A549 (cell line): ENCODE measurements at regions not wholly inside any gene's neighbourhood (a gene's known extent, or its start where the extent isn't known, plus 50 kb on each side); places are given as distances from the start of the nearest gene placed in this dataset.
A peak's percentile ranks its signal among the peaks of the same experiment; 100 is the strongest.

Experiments used
- ATAC-seq, 2 experiments: fragments of 200-7000 bp in 1 of 2; fragments of >200 bp in 1 of 2; cut with Nextera tagmentation in 1 of 2; cut with Tn5 transposase in 1 of 2; 3 replicates each; pipeline versions ENCODE4 v1.8.0 to v1.9.1; 2018 to 2020; ENCODE audit warnings: mild to moderate bottlenecking in 1 of 2, moderate library complexity in 1 of 2
- CTCF ChIA-PET: fragments of 300-600 bp; sonication (Branson Sonifier 250); formaldehyde crosslinking; extraction: SDS; loops from one replicate; lab custom pipeline; 2021; ENCODE audit warnings: antibody characterized with exemption, inconsistent platforms; lab: Yijun Ruan, JAX
- POLR2A ChIA-PET: fragments of 350-600 bp; formaldehyde crosslinking; extraction: SDS; loops from one replicate; lab custom pipeline; 2021; ENCODE audit warnings: antibody characterized with exemption, inconsistent platforms; lab: Yijun Ruan, JAX
- DNase-seq, 2 experiments: peaks; one replicate each; pipeline versions ENCODE4 v3.0.0 to v3.0.0-alpha.2; 2011 to 2016; ENCODE audit warnings: low read depth in 1 of 2, low spot score in 1 of 2
- FAIRE-seq: peaks from 2 replicates; lab custom pipeline; 2011; peaks lifted over from hg19 to GRCh38; lab: Jason Lieb, UNC
- H3K27ac ChIP-seq, 2 experiments: fragments of >200 bp; sonication (Bioruptor Twin); formaldehyde crosslinking; 3 replicates each; pipeline ENCODE4 v1.5.1; 2016 to 2017
- H3K4me1 ChIP-seq: fragments of >200 bp; sonication (Bioruptor Twin); formaldehyde crosslinking; 3 replicates; pipeline ENCODE4 v1.6.1; 2016
- H3K4me2 ChIP-seq: fragments of >200 bp; sonication (Bioruptor Twin); formaldehyde crosslinking; 3 replicates; pipeline ENCODE4 v1.6.1; 2016
- H3K4me3 ChIP-seq: fragments of >200 bp; sonication (Bioruptor Twin); formaldehyde crosslinking; 3 replicates; pipeline ENCODE4 v1.5.1; 2016
- H3K9me3 ChIP-seq: fragments of >200 bp; sonication (Bioruptor Twin); formaldehyde crosslinking; 3 replicates; pipeline ENCODE4 v1.6.1; 2016
- CHD4 ChIP-seq: fragments of 200-600 bp; sonication (generic); IDR thresholded peaks from 2 replicates; pipeline ENCODE4 v1.6.1; 2016; ENCODE audit warnings: antibody characterized with exemption, mild to moderate bottlenecking, borderline replicate concordance
- EHF ChIP-seq: fragments of 250-450 bp; sonication (Bioruptor Pico); IDR thresholded peaks from 2 replicates; pipeline ENCODE4 v1.5.0; 2020; ENCODE audit warnings: mild to moderate bottlenecking
- FOSB ChIP-seq: fragments of 250-450 bp; sonication (Bioruptor Pico); IDR thresholded peaks from 2 replicates; pipeline ENCODE4 v1.5.0; 2020; ENCODE audit warnings: mild to moderate bottlenecking, moderate library complexity
- FOSL2 ChIP-seq, 2 experiments: fragments of 450-650 bp in 1 of 2; fragments of >200 bp in 1 of 2; sonication (Bioruptor Twin) in 1 of 2; formaldehyde crosslinking; IDR thresholded peaks; 2 replicates each; pipeline versions ENCODE4 v1.5.0 to v1.6.1; 2016 to 2020; ENCODE audit warnings: mild to moderate bottlenecking in 1 of 2, moderate library complexity in 1 of 2
- HDAC2 ChIP-seq: fragments of 200-600 bp; sonication (generic); IDR thresholded peaks from 2 replicates; pipeline ENCODE4 v1.6.1; 2016
- HOXA7 ChIP-seq: fragments of 250-450 bp; sonication (Bioruptor Pico); IDR thresholded peaks from 2 replicates; pipeline ENCODE4 v1.5.0; 2020; ENCODE audit warnings: mild to moderate bottlenecking, moderate library complexity
- JUNB ChIP-seq: fragments of >200 bp; sonication (Bioruptor Twin); formaldehyde crosslinking; IDR thresholded peaks from 2 replicates; pipeline ENCODE4 v1.6.1; 2016
- MAFK ChIP-seq: fragments of 450-650 bp; IDR thresholded peaks from 2 replicates; pipeline ENCODE4 v1.6.1; 2014; ENCODE audit not compliant: partially characterized antibody
- MAZ ChIP-seq: fragments of 150-350 bp; IDR thresholded peaks from 2 replicates; pipeline ENCODE4 v1.6.1; 2014; ENCODE audit warnings: antibody characterized with exemption, low read depth, low read length, borderline replicate concordance
- NPAS2 ChIP-seq: fragments of 250-450 bp; sonication (Bioruptor Pico); IDR thresholded peaks from 2 replicates; pipeline ENCODE4 v1.8.0; 2022; ENCODE audit warnings: mild to moderate bottlenecking, moderate library complexity, borderline replicate concordance
- POLR2A ChIP-seq: IDR thresholded peaks from 2 replicates; pipeline ENCODE4 v1.6.1; 2012; ENCODE audit warnings: mild to moderate bottlenecking, low read length
- POLR2AphosphoS2 ChIP-seq: conservative IDR thresholded peaks from 2 replicates; pipeline ENCODE4 v1.6.1; 2012; ENCODE audit warnings: low read length, improper control_type of control experiment, inconsistent platforms
- RFX5 ChIP-seq: fragments of 450-650 bp; IDR thresholded peaks from 2 replicates; pipeline ENCODE4 v1.7.1; 2014; ENCODE audit warnings: antibody characterized with exemption, mild to moderate bottlenecking, moderate library complexity
- TFCP2L1 ChIP-seq: fragments of 250-450 bp; sonication (Bioruptor Pico); IDR thresholded peaks from 2 replicates; pipeline ENCODE4 v1.5.0; 2021; ENCODE audit warnings: mild to moderate bottlenecking
- TP53 ChIP-seq: fragments of 250-450 bp; sonication (Bioruptor Pico); IDR thresholded peaks from 2 replicates; pipeline ENCODE4 v1.5.0; 2021; ENCODE audit warnings: mild to moderate bottlenecking, moderate library complexity
- ZFP36 ChIP-seq: fragments of 450-650 bp; IDR thresholded peaks from 2 replicates; pipeline ENCODE4 v1.6.1; 2014; ENCODE audit warnings: borderline replicate concordance; ENCODE audit not compliant: partially characterized antibody
- ZNF302 ChIP-seq: fragments of 250-450 bp; sonication (Bioruptor Pico); IDR thresholded peaks from 2 replicates; pipeline ENCODE4 v1.9.0; 2021; ENCODE audit warnings: inconsistent platforms, mild to moderate bottlenecking, moderate library complexity
- ZSCAN20 ChIP-seq: fragments of 250-450 bp; sonication (Bioruptor Pico); IDR thresholded peaks from 2 replicates; pipeline ENCODE4 v1.8.0; 2022; ENCODE audit warnings: mild to moderate bottlenecking, moderate library complexity
- WGBS: methylation state at CpG from one replicate; pipeline ENCODE4 v1.1.6; 2017; ENCODE audit errors: missing lambda C conversion rate; 5-methylcytosine and 5-hydroxymethylcytosine counted together
- TF ChIP-seq, protein P1 (sequence below): fragments of >200 bp; sonication (Bioruptor Twin); formaldehyde crosslinking; IDR thresholded peaks from 2 replicates; pipeline ENCODE4 v1.6.1; 2016
- TF ChIP-seq, protein P2 (sequence below): fragments of 150-350 bp; IDR thresholded peaks from 2 replicates; pipeline ENCODE4 v1.6.1; 2014; ENCODE audit warnings: low read depth, mild to moderate bottlenecking, low read length
- TF ChIP-seq, protein P3 (sequence below): fragments of 250-450 bp; sonication (Bioruptor Pico); IDR thresholded peaks from 2 replicates; pipeline ENCODE4 v1.5.0; 2020; ENCODE audit warnings: low read depth, mild to moderate bottlenecking, moderate library complexity
- TF ChIP-seq, protein P4 (sequence below): fragments of >200 bp; sonication (Bioruptor Twin); formaldehyde crosslinking; IDR thresholded peaks from 3 replicates; pipeline ENCODE4 v1.5.1; 2016
- TF ChIP-seq, protein P5 (sequence below): fragments of 200-600 bp; sonication (generic); IDR thresholded peaks from 2 replicates; pipeline ENCODE4 v1.6.1; 2016; ENCODE audit warnings: antibody characterized with exemption, mild to moderate bottlenecking, moderate library complexity

DNA sequence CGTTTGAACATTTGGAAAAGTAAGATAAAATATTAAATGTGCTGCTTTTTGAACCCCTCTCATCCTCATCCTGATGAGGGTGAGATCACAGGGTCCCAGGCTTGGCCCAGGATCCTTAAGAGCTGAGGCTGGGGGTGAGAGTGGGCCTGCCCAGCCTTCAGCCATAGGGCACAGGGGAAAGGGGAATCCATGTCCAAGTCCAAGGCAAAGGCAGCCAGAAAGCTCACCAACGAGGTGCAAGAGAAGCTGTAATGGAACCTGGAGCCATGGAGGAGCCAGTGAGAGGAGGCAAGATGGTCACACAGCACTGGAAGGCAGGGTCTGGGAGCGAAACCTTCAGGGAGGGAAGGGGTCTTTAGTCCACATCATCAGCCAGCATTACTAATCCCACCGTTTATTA lies 191.9 kb downstream of the RRAGC start:
- H3K27ac ChIP-seq: no peak overlapping the region
- DNase-seq (no peak), ATAC-seq (no peak), FAIRE-seq (no peak)
- H3K4me2 ChIP-seq: no peak overlapping the region
- H3K4me3 ChIP-seq: no peak overlapping the region
- 0% methylated on average over 4 of the region's 4 CpGs for WGBS
- H3K4me1 ChIP-seq: no peaks in the 10 kb centered on the region
- H3K9me3 ChIP-seq: no peaks in the 10 kb centered on the region
- TF ChIP-seq CHD4: no peak
- TF ChIP-seq HOXA7 (CRISPR knock-in tag): no peak
- no peak for TF ChIP-seq TFCP2L1 (CRISPR knock-in tag)
- TF ChIP-seq, protein P1, sequence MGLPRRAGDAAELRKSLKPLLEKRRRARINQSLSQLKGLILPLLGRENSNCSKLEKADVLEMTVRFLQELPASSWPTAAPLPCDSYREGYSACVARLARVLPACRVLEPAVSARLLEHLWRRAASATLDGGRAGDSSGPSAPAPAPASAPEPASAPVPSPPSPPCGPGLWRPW: no peak
- TF ChIP-seq, protein P2, sequence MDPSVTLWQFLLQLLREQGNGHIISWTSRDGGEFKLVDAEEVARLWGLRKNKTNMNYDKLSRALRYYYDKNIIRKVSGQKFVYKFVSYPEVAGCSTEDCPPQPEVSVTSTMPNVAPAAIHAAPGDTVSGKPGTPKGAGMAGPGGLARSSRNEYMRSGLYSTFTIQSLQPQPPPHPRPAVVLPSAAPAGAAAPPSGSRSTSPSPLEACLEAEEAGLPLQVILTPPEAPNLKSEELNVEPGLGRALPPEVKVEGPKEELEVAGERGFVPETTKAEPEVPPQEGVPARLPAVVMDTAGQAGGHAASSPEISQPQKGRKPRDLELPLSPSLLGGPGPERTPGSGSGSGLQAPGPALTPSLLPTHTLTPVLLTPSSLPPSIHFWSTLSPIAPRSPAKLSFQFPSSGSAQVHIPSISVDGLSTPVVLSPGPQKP: no peak
- CTCF ChIA-PET: no interaction called here
- POLR2A ChIA-PET: no interaction called here

DNA sequence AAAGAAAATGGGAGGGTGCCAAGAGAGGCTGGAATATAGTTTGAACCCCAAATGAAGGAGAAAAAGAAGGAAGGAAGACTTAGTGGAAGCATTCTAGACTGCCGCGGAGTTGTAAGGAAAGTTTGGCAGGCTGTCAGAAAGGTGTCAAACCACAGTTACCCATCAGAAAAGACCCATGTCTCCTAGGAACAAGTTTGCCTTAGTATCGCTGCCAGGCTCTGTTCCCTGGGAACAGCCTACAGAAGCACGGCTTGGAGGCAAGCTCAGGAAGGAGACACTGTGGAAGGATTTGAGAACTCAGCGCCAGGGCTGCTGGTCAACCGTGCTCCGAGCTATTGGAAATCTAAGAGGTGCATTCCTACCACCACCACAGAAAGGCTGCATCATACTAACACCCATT lies 197.4 kb downstream of the RRAGC start:
- no peak overlapping the region for H3K4me3 ChIP-seq
- H3K27ac ChIP-seq: no peak overlapping the region
- TF ChIP-seq, protein P3, sequence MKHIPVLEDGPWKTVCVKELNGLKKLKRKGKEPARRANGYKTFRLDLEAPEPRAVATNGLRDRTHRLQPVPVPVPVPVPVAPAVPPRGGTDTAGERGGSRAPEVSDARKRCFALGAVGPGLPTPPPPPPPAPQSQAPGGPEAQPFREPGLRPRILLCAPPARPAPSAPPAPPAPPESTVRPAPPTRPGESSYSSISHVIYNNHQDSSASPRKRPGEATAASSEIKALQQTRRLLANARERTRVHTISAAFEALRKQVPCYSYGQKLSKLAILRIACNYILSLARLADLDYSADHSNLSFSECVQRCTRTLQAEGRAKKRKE (CRISPR knock-in tag): no peak
- TF ChIP-seq ZNF302: no peak
- CTCF ChIA-PET: no interaction called here
- POLR2A ChIA-PET: no interaction called here
- ATAC-seq (no peak), DNase-seq (no peak), FAIRE-seq (no peak)
- 16% methylated on average over 7 of the region's 7 CpGs for WGBS
- H3K9me3 ChIP-seq: peaks cover 4% of the 10 kb centered on the region; the same call in 1 of the 3 replicates
- H3K4me1 ChIP-seq: no peaks in the 10 kb centered on the region
- H3K4me2 ChIP-seq: no peak overlapping the region

DNA sequence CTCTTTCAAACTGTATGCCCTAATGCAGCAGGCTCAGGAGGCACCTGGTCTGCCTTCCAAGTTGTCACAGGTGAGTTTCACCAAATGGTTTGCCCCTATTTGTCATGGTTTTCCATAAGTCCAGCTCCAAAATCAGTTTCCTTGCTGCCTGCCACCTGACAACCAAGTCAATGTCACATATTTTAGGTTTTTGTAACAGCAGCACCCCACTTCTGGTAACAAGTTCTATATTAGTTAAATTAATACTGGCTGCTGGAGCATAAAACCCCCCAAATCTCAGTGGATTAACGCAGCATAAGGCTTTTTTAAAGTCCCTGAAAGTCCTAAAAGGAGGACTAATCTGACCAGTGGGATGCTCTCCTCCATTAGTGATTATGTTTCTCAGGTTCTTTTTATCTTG lies 200.7 kb downstream of the RRAGC start:
- Histone ChIP-seq H3K4me3 (no peak overlapping the region), H3K4me2 (no peak overlapping the region), H3K9me3 (peaks cover 4% of the 10 kb centered on the region; the same call in 1 of the 3 replicates), H3K4me1 (no peaks in the 10 kb centered on the region), H3K27ac (no peak overlapping the region)
- POLR2A ChIA-PET: no interaction called here
- 0% methylated on average over 1 of the region's 1 CpG for WGBS
- no peak for TF ChIP-seq MAFK
- TF ChIP-seq JUNB: no peak
- TF ChIP-seq ZSCAN20 (CRISPR knock-in tag): no peak
- no peak for TF ChIP-seq MAZ
- TF ChIP-seq EHF: no peak
- no peak for TF ChIP-seq HDAC2
- no peak for TF ChIP-seq CHD4
- TF ChIP-seq POLR2AphosphoS2: no peak
- no peak for TF ChIP-seq TP53 (CRISPR knock-in tag)
- no peak for TF ChIP-seq NPAS2 (CRISPR knock-in tag)
- no peak for TF ChIP-seq POLR2A
- TF ChIP-seq, protein P4, sequence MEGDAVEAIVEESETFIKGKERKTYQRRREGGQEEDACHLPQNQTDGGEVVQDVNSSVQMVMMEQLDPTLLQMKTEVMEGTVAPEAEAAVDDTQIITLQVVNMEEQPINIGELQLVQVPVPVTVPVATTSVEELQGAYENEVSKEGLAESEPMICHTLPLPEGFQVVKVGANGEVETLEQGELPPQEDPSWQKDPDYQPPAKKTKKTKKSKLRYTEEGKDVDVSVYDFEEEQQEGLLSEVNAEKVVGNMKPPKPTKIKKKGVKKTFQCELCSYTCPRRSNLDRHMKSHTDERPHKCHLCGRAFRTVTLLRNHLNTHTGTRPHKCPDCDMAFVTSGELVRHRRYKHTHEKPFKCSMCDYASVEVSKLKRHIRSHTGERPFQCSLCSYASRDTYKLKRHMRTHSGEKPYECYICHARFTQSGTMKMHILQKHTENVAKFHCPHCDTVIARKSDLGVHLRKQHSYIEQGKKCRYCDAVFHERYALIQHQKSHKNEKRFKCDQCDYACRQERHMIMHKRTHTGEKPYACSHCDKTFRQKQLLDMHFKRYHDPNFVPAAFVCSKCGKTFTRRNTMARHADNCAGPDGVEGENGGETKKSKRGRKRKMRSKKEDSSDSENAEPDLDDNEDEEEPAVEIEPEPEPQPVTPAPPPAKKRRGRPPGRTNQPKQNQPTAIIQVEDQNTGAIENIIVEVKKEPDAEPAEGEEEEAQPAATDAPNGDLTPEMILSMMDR: no peak
- CTCF ChIA-PET: no interaction called here
- DNase-seq (no peak), ATAC-seq (no peak), FAIRE-seq (no peak)

DNA sequence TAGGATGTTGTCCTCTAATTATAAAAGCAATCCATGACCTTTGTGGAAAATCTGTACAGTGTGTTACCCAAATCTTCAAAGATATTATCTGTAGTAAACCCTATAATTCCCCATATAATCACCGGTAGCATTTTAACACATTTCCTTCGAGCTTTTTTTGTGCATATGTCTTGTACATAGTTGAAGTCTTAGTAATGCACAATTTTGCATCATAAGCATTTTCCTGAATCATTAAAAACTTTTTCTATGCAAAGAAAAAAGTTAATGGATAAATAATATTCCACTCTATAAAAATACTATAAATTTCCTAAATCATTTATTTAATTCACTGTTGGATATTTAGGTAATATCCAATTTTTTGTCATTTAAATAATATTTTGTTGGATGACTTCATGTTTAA lies 201.7 kb downstream of the RRAGC start:
- 48% methylated on average over 2 of the region's 2 CpGs for WGBS
- Histone ChIP-seq H3K27ac (no peak overlapping the region), H3K4me3 (no peak overlapping the region)
- no peak for DNase-seq
- TF ChIP-seq ZFP36 (no peak), FOSB (CRISPR knock-in tag) (no peak), RFX5 (no peak), MAFK (peak; percentile 50), HDAC2 (no peak), FOSL2 (IDR thresholded peaks at IDR 0.05) (no peak), FOSL2 (CRISPR knock-in tag; IDR thresholded peaks at IDR 0.05) (no peak)
- TF ChIP-seq, protein P5, sequence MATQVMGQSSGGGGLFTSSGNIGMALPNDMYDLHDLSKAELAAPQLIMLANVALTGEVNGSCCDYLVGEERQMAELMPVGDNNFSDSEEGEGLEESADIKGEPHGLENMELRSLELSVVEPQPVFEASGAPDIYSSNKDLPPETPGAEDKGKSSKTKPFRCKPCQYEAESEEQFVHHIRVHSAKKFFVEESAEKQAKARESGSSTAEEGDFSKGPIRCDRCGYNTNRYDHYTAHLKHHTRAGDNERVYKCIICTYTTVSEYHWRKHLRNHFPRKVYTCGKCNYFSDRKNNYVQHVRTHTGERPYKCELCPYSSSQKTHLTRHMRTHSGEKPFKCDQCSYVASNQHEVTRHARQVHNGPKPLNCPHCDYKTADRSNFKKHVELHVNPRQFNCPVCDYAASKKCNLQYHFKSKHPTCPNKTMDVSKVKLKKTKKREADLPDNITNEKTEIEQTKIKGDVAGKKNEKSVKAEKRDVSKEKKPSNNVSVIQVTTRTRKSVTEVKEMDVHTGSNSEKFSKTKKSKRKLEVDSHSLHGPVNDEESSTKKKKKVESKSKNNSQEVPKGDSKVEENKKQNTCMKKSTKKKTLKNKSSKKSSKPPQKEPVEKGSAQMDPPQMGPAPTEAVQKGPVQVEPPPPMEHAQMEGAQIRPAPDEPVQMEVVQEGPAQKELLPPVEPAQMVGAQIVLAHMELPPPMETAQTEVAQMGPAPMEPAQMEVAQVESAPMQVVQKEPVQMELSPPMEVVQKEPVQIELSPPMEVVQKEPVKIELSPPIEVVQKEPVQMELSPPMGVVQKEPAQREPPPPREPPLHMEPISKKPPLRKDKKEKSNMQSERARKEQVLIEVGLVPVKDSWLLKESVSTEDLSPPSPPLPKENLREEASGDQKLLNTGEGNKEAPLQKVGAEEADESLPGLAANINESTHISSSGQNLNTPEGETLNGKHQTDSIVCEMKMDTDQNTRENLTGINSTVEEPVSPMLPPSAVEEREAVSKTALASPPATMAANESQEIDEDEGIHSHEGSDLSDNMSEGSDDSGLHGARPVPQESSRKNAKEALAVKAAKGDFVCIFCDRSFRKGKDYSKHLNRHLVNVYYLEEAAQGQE: no peak
- TF ChIP-seq, all 56 proteins: peak for 1
- ATAC-seq: no peak
- Histone ChIP-seq H3K9me3 (peaks cover 4% of the 10 kb centered on the region; the same call in 1 of the 3 replicates), H3K4me2 (no peak overlapping the region), H3K4me1 (no peaks in the 10 kb centered on the region)
- ChIA-PET CTCF (no interaction called here), POLR2A (no interaction called here)
- FAIRE-seq: no peak
